ENCODE measurements at regions not wholly inside any gene's neighbourhood (a gene's known extent, or its start where the extent isn't known, plus 50 kb on each side); places are given as distances from the start of the nearest gene placed in this dataset.

- H3K4me3 ChIP-seq (ENCODE audit: low read depth, low read length), result no peak overlapping the region
- no peaks in the 10 kb centered on the region for H3K36me3 ChIP-seq (ENCODE audit: insufficient read depth, low read length)
- no peak overlapping the region for H3K27ac ChIP-seq (ENCODE audit: low read depth, low read length)
- H2AFZ ChIP-seq (ENCODE audit: low read length, unreplicated experiment), result no peak overlapping the region
- no peaks in the 10 kb centered on the region for H3K27me3 ChIP-seq (ENCODE audit: insufficient read depth, low read length)
- H3K4me1 ChIP-seq (ENCODE audit: control insufficient read depth, insufficient read depth, low read length, unreplicated experiment), result no peaks in the 10 kb centered on the region
- H3K79me2 ChIP-seq (ENCODE audit: control insufficient read depth, insufficient read depth, low read length, unreplicated experiment), result no peaks in the 10 kb centered on the region
These were observed 184.5 kb upstream of the PHF14 start for GRCh38 chr7:10789170-10789569.

- H3K79me2 ChIP-seq (ENCODE audit: control insufficient read depth, insufficient read depth, low read length, unreplicated experiment), result no peaks in the 10 kb centered on the region
- H3K4me3 ChIP-seq (ENCODE audit: low read depth, low read length), result no peak overlapping the region
- no peaks in the 10 kb centered on the region for H3K27me3 ChIP-seq (ENCODE audit: insufficient read depth, low read length)
- H3K27ac ChIP-seq (ENCODE audit: low read depth, low read length), result no peak overlapping the region
- H3K4me1 ChIP-seq (ENCODE audit: control insufficient read depth, insufficient read depth, low read length, unreplicated experiment), result no peaks in the 10 kb centered on the region
- no peaks in the 10 kb centered on the region for H3K36me3 ChIP-seq (ENCODE audit: insufficient read depth, low read length)
- H2AFZ ChIP-seq (ENCODE audit: low read length, unreplicated experiment), result no peak overlapping the region
These were observed 182.8 kb upstream of the PHF14 start for GRCh38 chr7:10790910-10791309.

GRCh38 chr7:10793995-10794775 is 179.5 kb upstream of the PHF14 start:
- Histone ChIP-seq H3K4me1 (ENCODE audit: control insufficient read depth, insufficient read depth, low read length, unreplicated experiment) (no peaks in the 10 kb centered on the region), H3K27me3 (ENCODE audit: insufficient read depth, low read length) (no peaks in the 10 kb centered on the region), H2AFZ (ENCODE audit: low read length, unreplicated experiment) (no peak overlapping the region), H3K79me2 (ENCODE audit: control insufficient read depth, insufficient read depth, low read length, unreplicated experiment) (no peaks in the 10 kb centered on the region), H3K4me3 (ENCODE audit: low read depth, low read length) (no peak overlapping the region), H3K27ac (ENCODE audit: low read depth, low read length) (no peak overlapping the region), H3K36me3 (ENCODE audit: insufficient read depth, low read length) (no peaks in the 10 kb centered on the region)

- H3K79me2 ChIP-seq (ENCODE audit: control insufficient read depth, insufficient read depth, low read length, unreplicated experiment), result no peaks in the 10 kb centered on the region
- no peaks in the 10 kb centered on the region for H3K36me3 ChIP-seq (ENCODE audit: insufficient read depth, low read length)
- H3K4me3 ChIP-seq (ENCODE audit: low read depth, low read length), result no peak overlapping the region
- no peaks in the 10 kb centered on the region for H3K27me3 ChIP-seq (ENCODE audit: insufficient read depth, low read length)
- no peaks in the 10 kb centered on the region for H3K4me1 ChIP-seq (ENCODE audit: control insufficient read depth, insufficient read depth, low read length, unreplicated experiment)
- no peak overlapping the region for H2AFZ ChIP-seq (ENCODE audit: low read length, unreplicated experiment)
- H3K27ac ChIP-seq (ENCODE audit: low read depth, low read length), result no peak overlapping the region
These were observed 176.5 kb upstream of the PHF14 start for GRCh38 chr7:10797157-10797556.

DNA sequence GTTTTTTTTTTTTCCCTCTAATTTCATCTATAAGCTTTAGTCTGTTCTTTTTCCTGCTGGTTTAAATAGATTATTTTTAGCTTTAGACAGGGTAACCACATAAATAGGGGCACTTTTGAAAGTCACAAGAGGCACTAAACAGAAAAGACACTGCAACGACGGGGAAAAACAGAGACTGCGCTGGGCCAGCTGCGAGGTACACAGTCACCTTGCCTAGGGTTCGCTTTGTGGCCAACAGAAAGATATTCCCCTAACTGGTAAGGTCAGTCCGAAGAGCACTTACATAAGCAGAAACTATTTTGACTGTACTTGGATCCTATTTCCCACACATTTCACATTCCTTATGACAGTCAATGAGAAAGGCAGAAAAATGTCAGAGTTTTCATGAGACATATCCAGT is 175.6 kb upstream of the PHF14 start:
- Histone ChIP-seq H3K27ac (ENCODE audit: low read depth, low read length) (no peak overlapping the region), H3K4me3 (ENCODE audit: low read depth, low read length) (no peak overlapping the region), H3K27me3 (ENCODE audit: insufficient read depth, low read length) (no peaks in the 10 kb centered on the region), H2AFZ (ENCODE audit: low read length, unreplicated experiment) (no peak overlapping the region), H3K79me2 (ENCODE audit: control insufficient read depth, insufficient read depth, low read length, unreplicated experiment) (no peaks in the 10 kb centered on the region), H3K4me1 (ENCODE audit: control insufficient read depth, insufficient read depth, low read length, unreplicated experiment) (no peaks in the 10 kb centered on the region), H3K36me3 (ENCODE audit: insufficient read depth, low read length) (no peaks in the 10 kb centered on the region)

DNA sequence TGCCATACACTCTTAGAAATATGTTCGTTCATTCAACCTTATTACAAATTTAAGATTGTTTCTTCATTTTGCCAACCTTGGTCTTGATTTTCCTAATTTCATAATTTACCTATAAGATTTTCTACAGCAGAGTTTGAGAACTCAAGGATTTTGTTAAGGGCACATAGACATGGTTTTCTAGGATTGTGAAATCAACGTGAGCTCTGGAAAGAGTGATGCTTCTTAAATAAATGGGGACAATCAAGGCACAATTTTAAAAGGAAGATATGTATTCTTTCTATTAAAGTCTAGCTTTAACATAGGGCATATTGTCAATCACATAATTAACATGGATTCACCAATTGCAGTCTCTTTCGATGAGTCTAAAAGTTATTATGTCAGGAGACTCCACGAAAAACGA is 174.2 kb upstream of the PHF14 start:
- Histone ChIP-seq H2AFZ (ENCODE audit: low read length, unreplicated experiment) (no peak overlapping the region), H3K27ac (ENCODE audit: low read depth, low read length) (no peak overlapping the region)

GRCh38 chr7:10802011-10802410 is 171.7 kb upstream of the PHF14 start:
- H3K36me3 ChIP-seq (ENCODE audit: insufficient read depth, low read length), result no peaks in the 10 kb centered on the region
- H3K27me3 ChIP-seq (ENCODE audit: insufficient read depth, low read length), result no peaks in the 10 kb centered on the region
- no peaks in the 10 kb centered on the region for H3K4me1 ChIP-seq (ENCODE audit: control insufficient read depth, insufficient read depth, low read length, unreplicated experiment)
- H2AFZ ChIP-seq (ENCODE audit: low read length, unreplicated experiment), result no peak overlapping the region
- H3K79me2 ChIP-seq (ENCODE audit: control insufficient read depth, insufficient read depth, low read length, unreplicated experiment), result no peaks in the 10 kb centered on the region
- no peak overlapping the region for H3K4me3 ChIP-seq (ENCODE audit: low read depth, low read length)
- H3K27ac ChIP-seq (ENCODE audit: low read depth, low read length), result no peak overlapping the region

More for the DNA sequence above, 174.2 kb upstream of the PHF14 start:
- Histone ChIP-seq H3K4me1 (ENCODE audit: control insufficient read depth, insufficient read depth, low read length, unreplicated experiment) (no peaks in the 10 kb centered on the region), H3K27me3 (ENCODE audit: insufficient read depth, low read length) (no peaks in the 10 kb centered on the region), H3K4me3 (ENCODE audit: low read depth, low read length) (no peak overlapping the region), H3K79me2 (ENCODE audit: control insufficient read depth, insufficient read depth, low read length, unreplicated experiment) (no peaks in the 10 kb centered on the region), H3K36me3 (ENCODE audit: insufficient read depth, low read length) (no peaks in the 10 kb centered on the region)

DNA sequence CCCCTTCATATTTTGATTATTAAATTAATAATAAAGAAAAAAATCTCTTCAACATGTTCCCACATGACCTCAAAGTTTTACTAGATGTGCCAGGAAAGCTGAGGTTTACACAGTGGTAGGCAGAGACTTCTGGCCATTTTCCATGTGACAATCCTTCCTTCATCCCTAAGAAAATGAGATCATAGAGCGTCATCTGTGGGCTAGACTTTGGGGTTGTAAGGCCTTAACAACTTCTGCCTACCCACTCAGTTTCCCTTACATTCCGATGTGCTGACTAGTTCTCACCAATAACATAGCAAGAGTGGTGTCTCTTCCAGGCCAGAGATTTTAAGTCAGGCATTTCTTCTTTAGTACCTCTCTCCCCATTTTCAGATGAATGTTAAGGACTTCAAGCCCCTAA is 171.1 kb upstream of the PHF14 start:
- no peak overlapping the region for H3K4me3 ChIP-seq (ENCODE audit: low read depth, low read length)
- H2AFZ ChIP-seq (ENCODE audit: low read length, unreplicated experiment), result no peak overlapping the region
- no peaks in the 10 kb centered on the region for H3K36me3 ChIP-seq (ENCODE audit: insufficient read depth, low read length)
- H3K27me3 ChIP-seq (ENCODE audit: insufficient read depth, low read length), result no peaks in the 10 kb centered on the region
- H3K4me1 ChIP-seq (ENCODE audit: control insufficient read depth, insufficient read depth, low read length, unreplicated experiment), result no peaks in the 10 kb centered on the region
- no peak overlapping the region for H3K27ac ChIP-seq (ENCODE audit: low read depth, low read length)
- H3K79me2 ChIP-seq (ENCODE audit: control insufficient read depth, insufficient read depth, low read length, unreplicated experiment), result no peaks in the 10 kb centered on the region

DNA sequence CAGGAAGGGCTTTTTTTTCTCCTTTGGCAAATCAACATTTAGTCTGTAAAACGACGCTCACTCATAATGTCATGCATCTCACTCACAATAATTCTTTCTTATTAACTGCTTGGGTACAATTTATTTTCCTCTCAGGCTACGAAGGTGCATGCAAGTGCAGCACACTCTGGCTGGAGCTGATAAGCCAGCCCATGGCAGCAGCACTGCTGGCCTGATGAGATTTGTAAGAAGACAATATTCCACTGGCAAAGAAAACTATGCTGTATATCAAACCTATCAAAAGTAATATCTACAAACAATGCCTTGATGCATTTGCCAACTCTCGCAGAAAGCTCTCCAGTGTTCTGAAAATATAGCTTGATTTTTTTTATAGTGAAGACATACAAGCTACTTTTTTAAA is 170.0 kb upstream of the PHF14 start:
- H3K27me3 ChIP-seq (ENCODE audit: insufficient read depth, low read length), result no peaks in the 10 kb centered on the region
- H3K36me3 ChIP-seq (ENCODE audit: insufficient read depth, low read length), result no peaks in the 10 kb centered on the region
- no peak overlapping the region for H2AFZ ChIP-seq (ENCODE audit: low read length, unreplicated experiment)
- H3K4me3 ChIP-seq (ENCODE audit: low read depth, low read length), result no peak overlapping the region
- H3K27ac ChIP-seq (ENCODE audit: low read depth, low read length), result no peak overlapping the region
- H3K4me1 ChIP-seq (ENCODE audit: control insufficient read depth, insufficient read depth, low read length, unreplicated experiment), result no peaks in the 10 kb centered on the region
- no peaks in the 10 kb centered on the region for H3K79me2 ChIP-seq (ENCODE audit: control insufficient read depth, insufficient read depth, low read length, unreplicated experiment)

DNA sequence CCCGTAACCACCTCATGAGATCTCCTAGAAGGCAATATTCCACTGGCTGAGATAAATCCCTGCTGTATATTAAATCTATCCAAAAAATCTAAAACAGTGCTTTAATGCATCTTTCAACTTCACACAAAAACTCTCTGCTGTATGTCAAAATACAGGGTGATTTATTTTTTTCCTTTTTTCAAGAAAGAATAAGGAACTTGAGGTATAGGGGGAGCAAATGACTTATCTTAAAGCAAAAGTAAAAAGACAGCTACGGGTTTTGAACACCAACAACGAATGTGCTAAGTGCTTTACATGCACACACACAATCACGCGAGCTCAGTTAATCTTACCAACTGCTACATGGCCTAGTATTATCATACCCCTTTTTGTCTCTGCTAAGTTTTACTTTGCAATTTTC is 168.9 kb upstream of the PHF14 start:
- Histone ChIP-seq H3K27ac (ENCODE audit: low read depth, low read length) (no peak overlapping the region), H3K36me3 (ENCODE audit: insufficient read depth, low read length) (no peaks in the 10 kb centered on the region), H3K79me2 (ENCODE audit: control insufficient read depth, insufficient read depth, low read length, unreplicated experiment) (no peaks in the 10 kb centered on the region), H3K27me3 (ENCODE audit: insufficient read depth, low read length) (no peaks in the 10 kb centered on the region), H3K4me3 (ENCODE audit: low read depth, low read length) (no peak overlapping the region), H3K4me1 (ENCODE audit: control insufficient read depth, insufficient read depth, low read length, unreplicated experiment) (no peaks in the 10 kb centered on the region), H2AFZ (ENCODE audit: low read length, unreplicated experiment) (no peak overlapping the region)

DNA sequence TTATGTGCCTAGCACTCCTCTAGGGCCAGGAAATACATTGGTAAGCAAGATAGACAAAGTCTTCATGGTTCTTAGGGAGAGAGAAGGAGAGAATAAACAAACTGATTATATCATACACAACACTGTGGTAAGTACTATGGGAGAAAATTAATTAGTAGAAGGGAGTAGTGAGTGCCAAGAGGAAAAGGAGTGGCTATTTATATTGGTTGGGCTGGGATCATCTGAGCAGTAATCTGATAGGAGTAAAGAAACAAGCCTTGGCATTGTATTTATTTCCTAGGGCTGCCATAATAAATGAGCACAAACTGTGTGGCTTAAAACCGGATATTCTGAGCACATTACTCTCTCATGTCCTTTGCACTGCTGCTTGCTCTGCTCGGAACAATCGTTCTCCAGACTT is 158.1 kb upstream of the PHF14 start:
- no peaks in the 10 kb centered on the region for H3K27me3 ChIP-seq (ENCODE audit: insufficient read depth, low read length)
- H3K4me3 ChIP-seq (ENCODE audit: low read depth, low read length), result no peak overlapping the region
- H2AFZ ChIP-seq (ENCODE audit: low read length, unreplicated experiment), result no peak overlapping the region
- H3K79me2 ChIP-seq (ENCODE audit: control insufficient read depth, insufficient read depth, low read length, unreplicated experiment), result no peaks in the 10 kb centered on the region
- no peak overlapping the region for H3K27ac ChIP-seq (ENCODE audit: low read depth, low read length)
- H3K4me1 ChIP-seq (ENCODE audit: control insufficient read depth, insufficient read depth, low read length, unreplicated experiment), result no peaks in the 10 kb centered on the region
- H3K36me3 ChIP-seq (ENCODE audit: insufficient read depth, low read length), result no peaks in the 10 kb centered on the region
